ENCODE measurements at regions not wholly inside any gene's neighbourhood (a gene's known extent, or its start where the extent isn't known, plus 50 kb on each side); places are given as distances from the start of the nearest gene placed in this dataset.

GRCh38 chr10:29064680-29065079 lies 224.2 kb upstream of the LYZL1 start:
- TF ChIP-seq, protein P1, sequence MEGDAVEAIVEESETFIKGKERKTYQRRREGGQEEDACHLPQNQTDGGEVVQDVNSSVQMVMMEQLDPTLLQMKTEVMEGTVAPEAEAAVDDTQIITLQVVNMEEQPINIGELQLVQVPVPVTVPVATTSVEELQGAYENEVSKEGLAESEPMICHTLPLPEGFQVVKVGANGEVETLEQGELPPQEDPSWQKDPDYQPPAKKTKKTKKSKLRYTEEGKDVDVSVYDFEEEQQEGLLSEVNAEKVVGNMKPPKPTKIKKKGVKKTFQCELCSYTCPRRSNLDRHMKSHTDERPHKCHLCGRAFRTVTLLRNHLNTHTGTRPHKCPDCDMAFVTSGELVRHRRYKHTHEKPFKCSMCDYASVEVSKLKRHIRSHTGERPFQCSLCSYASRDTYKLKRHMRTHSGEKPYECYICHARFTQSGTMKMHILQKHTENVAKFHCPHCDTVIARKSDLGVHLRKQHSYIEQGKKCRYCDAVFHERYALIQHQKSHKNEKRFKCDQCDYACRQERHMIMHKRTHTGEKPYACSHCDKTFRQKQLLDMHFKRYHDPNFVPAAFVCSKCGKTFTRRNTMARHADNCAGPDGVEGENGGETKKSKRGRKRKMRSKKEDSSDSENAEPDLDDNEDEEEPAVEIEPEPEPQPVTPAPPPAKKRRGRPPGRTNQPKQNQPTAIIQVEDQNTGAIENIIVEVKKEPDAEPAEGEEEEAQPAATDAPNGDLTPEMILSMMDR (conservative IDR thresholded peaks at IDR 0.05; ENCODE audit: low read length) = no peak
- no peak for TF ChIP-seq EZH2phosphoT487 (IDR thresholded peaks at IDR 0.05; ENCODE audit: borderline replicate concordance)

All from Loucy (cell line).